ENCODE measurements at regions not wholly inside any gene's neighbourhood (a gene's known extent, or its start where the extent isn't known, plus 50 kb on each side); places are given as distances from the start of the nearest gene placed in this dataset.

- DNase-seq (ENCODE audit: low read depth in 1 of 2, low spot score in 1 of 2) (no peak), ATAC-seq (no peak), FAIRE-seq (no peak)
- TF ChIP-seq EHMT2 (IDR thresholded peaks at IDR 0.05; ENCODE audit: low read depth): no peak
- 91% methylated on average over 1 of the region's 1 CpG for WGBS (ENCODE audit: missing lambda C conversion rate)
- ChIA-PET CTCF (no interaction called here), POLR2A (no interaction called here)
- no peak overlapping the region for H3K4me3 ChIP-seq
- no peak overlapping the region for H3K27ac ChIP-seq
- no peak overlapping the region for H3K4me2 ChIP-seq
- no peaks in the 10 kb centered on the region for H3K9me3 ChIP-seq
- no peaks in the 10 kb centered on the region for H3K4me1 ChIP-seq
Observed at GRCh38 chr3:162183440-162183839, 686.8 kb downstream of the OTOL1 start.

DNA sequence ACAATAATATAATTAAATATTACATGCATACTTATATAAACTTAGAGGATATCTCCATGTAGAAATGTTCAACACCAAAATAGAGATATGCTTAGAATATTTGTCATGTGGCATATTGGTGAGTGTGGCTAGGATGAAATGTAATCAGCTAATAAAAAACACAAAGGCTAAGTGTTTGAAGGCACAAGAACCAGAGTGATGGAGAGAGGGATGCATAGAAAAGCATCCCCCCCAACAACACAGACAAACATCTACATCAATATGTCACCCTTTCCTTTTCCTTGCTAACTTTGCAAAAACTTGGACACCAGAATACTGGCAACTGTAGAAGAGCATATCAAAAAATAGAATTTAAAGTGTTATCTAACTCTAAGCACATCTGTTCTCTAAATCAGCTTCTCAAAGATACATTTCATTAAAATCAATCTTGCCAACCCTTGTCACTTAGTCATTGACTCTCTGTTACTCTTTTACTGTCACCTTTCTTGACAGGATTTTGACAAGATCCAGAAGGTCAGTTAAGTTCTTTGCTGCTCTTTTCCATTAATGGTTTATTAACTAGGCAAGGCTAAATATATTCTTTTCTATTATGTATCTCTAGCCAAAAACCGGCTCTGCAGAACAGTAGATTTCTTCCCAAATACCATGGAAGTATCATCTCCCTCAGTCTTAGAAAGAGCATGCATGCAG is 695.9 kb downstream of the OTOL1 start:
- H3K9me3 ChIP-seq: no peaks in the 10 kb centered on the region
- H3K4me1 ChIP-seq: no peaks in the 10 kb centered on the region
- no peak for DNase-seq (ENCODE audit: low read depth in 1 of 2, low spot score in 1 of 2)
- no peak for TF ChIP-seq ZSCAN20 (CRISPR knock-in tag; IDR thresholded peaks at IDR 0.05)
- 65% methylated on average over 1 of the region's 1 CpG for WGBS (ENCODE audit: missing lambda C conversion rate)
- POLR2A ChIA-PET: no interaction called here
- H3K4me2 ChIP-seq: no peak overlapping the region
- CTCF ChIA-PET: no interaction called here
- ATAC-seq: no peak
- peak; percentile 43 for FAIRE-seq
- no peak overlapping the region for H3K27ac ChIP-seq
- no peak overlapping the region for H3K4me3 ChIP-seq

DNA sequence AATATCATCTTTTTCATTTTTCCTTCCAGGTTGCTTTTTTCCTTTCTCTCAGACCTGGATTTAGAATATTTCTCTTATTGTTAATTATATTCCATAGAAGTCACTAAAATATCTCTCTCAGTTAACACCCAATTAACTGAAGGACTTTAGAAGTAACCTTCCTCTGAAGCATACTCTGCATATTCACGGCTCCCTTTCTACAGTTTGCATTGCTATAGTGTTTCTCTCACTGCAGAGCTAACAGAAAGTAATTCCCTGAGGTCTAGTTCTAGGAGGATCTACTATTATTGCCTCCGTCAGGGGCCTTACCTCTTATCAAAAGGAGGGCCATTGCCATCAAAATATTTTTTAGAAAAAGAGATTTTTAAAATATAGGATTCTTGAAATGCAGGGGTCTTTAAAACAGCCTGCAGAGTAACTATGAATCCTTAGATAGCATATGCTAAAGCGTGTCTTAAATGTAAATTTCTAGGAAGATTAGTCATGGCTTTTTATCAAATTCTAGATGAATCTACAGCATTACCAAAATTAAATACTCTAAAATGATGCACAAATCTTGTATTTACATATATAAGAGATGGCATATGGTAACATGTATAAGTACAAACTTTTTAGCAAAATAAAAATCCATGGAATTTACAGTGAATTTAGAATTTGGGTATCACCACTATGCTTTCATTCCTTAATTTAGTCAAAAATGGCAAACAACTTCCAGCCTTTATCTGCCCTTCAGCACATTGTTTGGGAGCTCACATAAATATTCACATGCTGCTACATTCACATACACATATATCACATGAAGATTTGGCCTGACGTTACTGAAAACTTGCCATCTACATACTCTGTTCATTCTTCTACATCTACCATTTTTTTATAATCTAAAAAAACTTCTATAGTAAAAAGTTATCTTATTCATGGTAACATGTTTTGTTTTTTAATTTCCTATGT is 696.8 kb downstream of the OTOL1 start:
- POLR2A ChIA-PET: no interaction called here
- CTCF ChIA-PET: no interaction called here
- FAIRE-seq (no peak), DNase-seq (ENCODE audit: low read depth in 1 of 2, low spot score in 1 of 2) (no peak), ATAC-seq (no peak)
- H3K27ac ChIP-seq: no peak overlapping the region
- TF ChIP-seq TP53 (CRISPR knock-in tag; IDR thresholded peaks at IDR 0.05) (no peak), RARB (CRISPR knock-in tag; IDR thresholded peaks at IDR 0.05) (no peak), HOXB13 (CRISPR knock-in tag; IDR thresholded peaks at IDR 0.05; ENCODE audit: low read depth) (no peak), RAD21 (conservative IDR thresholded peaks at IDR 0.05 in 1 of 2, IDR thresholded peaks at IDR 0.05 in 1 of 2) (no peak), RFX5 (IDR thresholded peaks at IDR 0.05) (no peak), CBX2 (IDR thresholded peaks at IDR 0.05; ENCODE audit: borderline replicate concordance, low read depth) (no peak), GATA3 (IDR thresholded peaks at IDR 0.05; ENCODE audit: borderline replicate concordance) (no peak), HEYL (CRISPR knock-in tag; IDR thresholded peaks at IDR 0.05) (no peak), NFE2L2 (conservative IDR thresholded peaks at IDR 0.05; ENCODE audit: low read length) (no peak), ATOH8 (CRISPR knock-in tag; IDR thresholded peaks at IDR 0.05; ENCODE audit: low read depth) (no peak), BHLHE40 (IDR thresholded peaks at IDR 0.05; ENCODE audit: low read depth, low read length) (no peak)
- TF ChIP-seq, protein P1, sequence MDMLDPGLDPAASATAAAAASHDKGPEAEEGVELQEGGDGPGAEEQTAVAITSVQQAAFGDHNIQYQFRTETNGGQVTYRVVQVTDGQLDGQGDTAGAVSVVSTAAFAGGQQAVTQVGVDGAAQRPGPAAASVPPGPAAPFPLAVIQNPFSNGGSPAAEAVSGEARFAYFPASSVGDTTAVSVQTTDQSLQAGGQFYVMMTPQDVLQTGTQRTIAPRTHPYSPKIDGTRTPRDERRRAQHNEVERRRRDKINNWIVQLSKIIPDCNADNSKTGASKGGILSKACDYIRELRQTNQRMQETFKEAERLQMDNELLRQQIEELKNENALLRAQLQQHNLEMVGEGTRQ (IDR thresholded peaks at IDR 0.05): no peak
- TF ChIP-seq, protein P2, sequence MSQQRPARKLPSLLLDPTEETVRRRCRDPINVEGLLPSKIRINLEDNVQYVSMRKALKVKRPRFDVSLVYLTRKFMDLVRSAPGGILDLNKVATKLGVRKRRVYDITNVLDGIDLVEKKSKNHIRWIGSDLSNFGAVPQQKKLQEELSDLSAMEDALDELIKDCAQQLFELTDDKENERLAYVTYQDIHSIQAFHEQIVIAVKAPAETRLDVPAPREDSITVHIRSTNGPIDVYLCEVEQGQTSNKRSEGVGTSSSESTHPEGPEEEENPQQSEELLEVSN (IDR thresholded peaks at IDR 0.05; ENCODE audit: borderline replicate concordance, low read depth): no peak
- H3K4me2 ChIP-seq: no peak overlapping the region
- 52% methylated on average over 4 of the region's 4 CpGs for WGBS (ENCODE audit: missing lambda C conversion rate)
- H3K4me3 ChIP-seq: no peak overlapping the region
- no peaks in the 10 kb centered on the region for H3K4me1 ChIP-seq
- no peaks in the 10 kb centered on the region for H3K9me3 ChIP-seq

DNA sequence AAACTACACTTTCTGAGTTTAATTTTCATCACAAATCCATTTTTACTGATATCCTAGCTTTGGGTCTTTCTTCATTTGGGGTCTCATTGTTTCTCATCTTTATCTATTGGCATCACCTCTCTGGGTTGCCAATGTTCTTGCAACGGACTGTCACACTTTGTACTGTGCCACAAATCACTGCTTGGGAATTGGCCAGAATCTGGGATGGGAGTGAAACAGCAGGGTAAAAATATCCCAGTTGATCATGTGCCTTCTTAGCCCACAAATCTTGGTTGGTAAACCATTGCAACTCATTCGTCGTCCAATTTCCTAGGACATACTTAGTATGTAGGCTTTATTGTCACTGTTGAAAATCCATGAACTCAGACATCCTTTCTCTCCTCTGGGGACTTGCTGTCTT is 698.5 kb downstream of the OTOL1 start:
- DNase-seq (ENCODE audit: low read depth in 1 of 2, low spot score in 1 of 2): no peak
- no peak overlapping the region for H3K4me2 ChIP-seq
- no peaks in the 10 kb centered on the region for H3K9me3 ChIP-seq
- 70% methylated on average over 3 of the region's 3 CpGs for WGBS (ENCODE audit: missing lambda C conversion rate)
- FAIRE-seq: no peak
- TF ChIP-seq POLR2AphosphoS2 (conservative IDR thresholded peaks at IDR 0.05; ENCODE audit: low read length) (no peak), RCOR1 (IDR thresholded peaks at IDR 0.05; ENCODE audit: low read depth, low read length) (no peak), JUNB (IDR thresholded peaks at IDR 0.05) (no peak), NPAS2 (CRISPR knock-in tag; IDR thresholded peaks at IDR 0.05; ENCODE audit: borderline replicate concordance) (no peak), ZNF302 (CRISPR knock-in tag; IDR thresholded peaks at IDR 0.05) (no peak), SMC3 (IDR thresholded peaks at IDR 0.05) (no peak), POLR2A (IDR thresholded peaks at IDR 0.05; ENCODE audit: low read length) (no peak), HES2 (IDR thresholded peaks at IDR 0.05) (no peak)
- TF ChIP-seq, protein P3, sequence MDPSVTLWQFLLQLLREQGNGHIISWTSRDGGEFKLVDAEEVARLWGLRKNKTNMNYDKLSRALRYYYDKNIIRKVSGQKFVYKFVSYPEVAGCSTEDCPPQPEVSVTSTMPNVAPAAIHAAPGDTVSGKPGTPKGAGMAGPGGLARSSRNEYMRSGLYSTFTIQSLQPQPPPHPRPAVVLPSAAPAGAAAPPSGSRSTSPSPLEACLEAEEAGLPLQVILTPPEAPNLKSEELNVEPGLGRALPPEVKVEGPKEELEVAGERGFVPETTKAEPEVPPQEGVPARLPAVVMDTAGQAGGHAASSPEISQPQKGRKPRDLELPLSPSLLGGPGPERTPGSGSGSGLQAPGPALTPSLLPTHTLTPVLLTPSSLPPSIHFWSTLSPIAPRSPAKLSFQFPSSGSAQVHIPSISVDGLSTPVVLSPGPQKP (IDR thresholded peaks at IDR 0.05; ENCODE audit: low read depth, low read length): no peak
- H3K27ac ChIP-seq: no peak overlapping the region
- no peak for ATAC-seq
- H3K4me1 ChIP-seq: no peaks in the 10 kb centered on the region
- no peak overlapping the region for H3K4me3 ChIP-seq
- ChIA-PET POLR2A (no interaction called here), CTCF (no interaction called here)

Data from A549 (cell line).